ENCODE measurements at regions not wholly inside any gene's neighbourhood (a gene's known extent, or its start where the extent isn't known, plus 50 kb on each side); places are given as distances from the start of the nearest gene placed in this dataset.

DNA sequence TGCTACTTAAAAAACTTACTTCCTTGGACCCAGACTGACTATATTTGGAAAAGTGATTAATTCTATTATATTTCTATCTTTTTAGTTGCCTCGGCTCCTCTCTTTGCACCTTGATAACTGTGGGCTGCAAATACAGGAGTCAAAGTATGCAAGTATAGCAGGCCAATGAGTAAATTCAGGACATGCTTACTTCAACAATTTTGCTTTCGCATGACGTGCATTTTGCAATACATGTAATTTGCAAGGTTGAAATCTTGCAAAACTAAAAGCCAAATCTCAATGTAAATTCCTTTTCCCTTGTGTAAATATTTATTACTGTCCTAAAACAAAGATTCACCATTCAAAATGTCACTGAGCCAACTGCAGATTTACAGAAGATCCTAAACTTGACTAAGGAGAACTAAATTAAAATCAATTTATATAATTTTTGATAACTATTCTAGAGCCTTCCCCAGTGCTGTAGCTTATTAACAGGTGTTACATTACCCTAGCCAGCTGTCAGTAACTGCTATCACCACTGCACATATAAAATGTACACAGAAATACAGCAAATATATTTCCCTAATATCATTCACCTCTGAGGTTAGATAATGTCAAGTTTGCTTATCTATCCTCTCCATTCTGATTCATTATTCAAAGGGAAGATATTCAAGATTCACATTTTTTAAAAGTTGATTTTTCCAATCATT is 1069.5 kb downstream of the TRHDE start:
- DNase-seq (ENCODE audit: low spot score in 2 of 2), result no peak
- WGBS, 2 donors, result 71 to 72% methylated on average over 3 of the region's 3 CpGs
- TF ChIP-seq, protein P1, sequence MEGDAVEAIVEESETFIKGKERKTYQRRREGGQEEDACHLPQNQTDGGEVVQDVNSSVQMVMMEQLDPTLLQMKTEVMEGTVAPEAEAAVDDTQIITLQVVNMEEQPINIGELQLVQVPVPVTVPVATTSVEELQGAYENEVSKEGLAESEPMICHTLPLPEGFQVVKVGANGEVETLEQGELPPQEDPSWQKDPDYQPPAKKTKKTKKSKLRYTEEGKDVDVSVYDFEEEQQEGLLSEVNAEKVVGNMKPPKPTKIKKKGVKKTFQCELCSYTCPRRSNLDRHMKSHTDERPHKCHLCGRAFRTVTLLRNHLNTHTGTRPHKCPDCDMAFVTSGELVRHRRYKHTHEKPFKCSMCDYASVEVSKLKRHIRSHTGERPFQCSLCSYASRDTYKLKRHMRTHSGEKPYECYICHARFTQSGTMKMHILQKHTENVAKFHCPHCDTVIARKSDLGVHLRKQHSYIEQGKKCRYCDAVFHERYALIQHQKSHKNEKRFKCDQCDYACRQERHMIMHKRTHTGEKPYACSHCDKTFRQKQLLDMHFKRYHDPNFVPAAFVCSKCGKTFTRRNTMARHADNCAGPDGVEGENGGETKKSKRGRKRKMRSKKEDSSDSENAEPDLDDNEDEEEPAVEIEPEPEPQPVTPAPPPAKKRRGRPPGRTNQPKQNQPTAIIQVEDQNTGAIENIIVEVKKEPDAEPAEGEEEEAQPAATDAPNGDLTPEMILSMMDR (IDR thresholded peaks at IDR 0.05), result no peak
- TF ChIP-seq POLR2A (IDR thresholded peaks at IDR 0.05), result no peak
- intact Hi-C loops (cut with DNase I; ENCODE audit: low total_unique reads), result no loop called here
- no peak overlapping the region for H3K4me3 ChIP-seq (ENCODE audit: low read depth, poor library complexity, severe bottlenecking)

DNA sequence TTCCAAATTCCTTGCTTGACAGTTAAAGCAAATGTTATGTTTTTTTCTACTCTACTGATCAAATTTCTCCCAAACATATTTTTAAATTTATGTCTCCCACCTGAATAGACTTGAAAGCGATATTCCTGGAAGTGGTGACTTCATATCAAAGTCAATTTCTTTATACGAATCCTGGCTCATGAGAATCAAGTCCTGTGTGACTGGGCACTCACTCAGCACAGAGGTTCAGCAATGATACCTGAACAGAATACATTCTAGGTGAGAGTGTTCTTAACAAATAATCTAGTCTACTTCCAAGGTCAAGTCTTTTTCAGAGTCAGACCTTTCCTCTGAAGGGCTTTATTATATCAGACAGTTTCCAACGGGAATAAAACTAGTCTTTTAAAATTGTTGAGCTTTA is 1070.6 kb downstream of the TRHDE start:
- 53 to 57% methylated on average over 3 of the region's 3 CpGs for WGBS, 2 donors
- no peak for DNase-seq (ENCODE audit: low spot score in 2 of 2)
- intact Hi-C loops (cut with DNase I; ENCODE audit: low total_unique reads), result no loop called here
- no peak overlapping the region for H3K4me3 ChIP-seq (ENCODE audit: low read depth, poor library complexity, severe bottlenecking)
- TF ChIP-seq POLR2A (IDR thresholded peaks at IDR 0.05), result no peak
- TF ChIP-seq, protein P1 (IDR thresholded peaks at IDR 0.05), result no peak

DNA sequence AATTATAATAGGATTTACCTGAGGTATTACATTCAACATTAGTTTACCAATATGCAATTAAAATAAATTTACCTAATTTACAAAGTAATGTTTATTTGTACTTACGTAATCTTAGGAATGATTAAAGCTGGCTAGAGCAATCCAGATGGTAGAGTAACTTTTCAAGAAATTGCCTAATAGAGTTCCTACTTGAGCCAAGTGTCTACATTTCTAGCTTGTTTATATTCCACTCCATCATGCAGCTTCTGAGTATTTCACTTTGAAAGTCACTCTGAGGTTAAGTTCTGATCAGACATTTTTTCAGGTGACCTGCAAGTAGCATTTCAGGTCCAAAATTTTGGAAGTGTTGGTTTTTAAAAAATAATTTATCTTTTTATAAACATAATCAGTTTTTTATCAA is 1080.7 kb downstream of the TRHDE start:
- TF ChIP-seq POLR2A (IDR thresholded peaks at IDR 0.05), result no peak
- TF ChIP-seq, protein P1 (IDR thresholded peaks at IDR 0.05), result no peak
- DNase-seq (ENCODE audit: low spot score in 2 of 2), result no peak
- WGBS, 2 donors, result 82 to 84% methylated on average over 1 of the region's 1 CpG
- intact Hi-C loops (cut with DNase I; ENCODE audit: low total_unique reads), result no loop called here
- no peak overlapping the region for H3K4me3 ChIP-seq (ENCODE audit: low read depth, poor library complexity, severe bottlenecking)

DNA sequence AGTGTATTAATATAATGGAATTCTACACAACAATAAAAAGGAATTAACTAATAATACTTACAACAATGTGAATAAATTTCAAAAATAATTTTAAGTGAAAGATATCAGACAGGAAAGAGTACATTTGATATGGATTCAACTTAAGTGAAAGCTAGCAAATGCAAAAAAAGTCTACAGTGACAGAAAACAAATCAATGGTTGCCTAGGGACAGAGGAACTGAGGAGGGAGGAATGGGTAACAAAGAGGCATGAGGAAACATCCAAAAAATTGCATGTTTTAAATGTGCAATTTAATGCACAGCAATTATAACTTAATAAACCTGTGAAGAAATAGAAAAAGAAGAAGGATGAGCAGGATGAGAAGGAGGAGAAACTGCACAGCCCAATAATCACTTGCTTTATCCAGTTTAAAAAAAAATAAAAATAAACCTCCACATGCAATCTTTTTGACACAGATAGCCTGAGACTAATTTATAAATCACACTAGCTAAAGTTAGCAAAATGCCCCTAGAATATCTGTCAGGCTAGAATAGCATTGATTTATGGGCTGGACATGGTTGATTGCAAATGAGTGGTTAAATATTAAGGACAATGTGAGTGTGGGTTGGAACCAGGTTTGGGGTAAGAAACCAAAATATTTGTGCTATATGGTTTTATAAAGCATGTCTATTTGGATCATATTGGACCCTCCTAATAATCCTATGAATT is 1089.1 kb downstream of the TRHDE start:
- TF ChIP-seq, protein P1 (IDR thresholded peaks at IDR 0.05), result no peak
- no peak for TF ChIP-seq POLR2A (IDR thresholded peaks at IDR 0.05)
- no peak for DNase-seq (ENCODE audit: low spot score in 2 of 2)
- intact Hi-C loops (cut with DNase I; ENCODE audit: low total_unique reads), result no loop called here
- H3K4me3 ChIP-seq (ENCODE audit: low read depth, poor library complexity, severe bottlenecking), result no peak overlapping the region

DNA sequence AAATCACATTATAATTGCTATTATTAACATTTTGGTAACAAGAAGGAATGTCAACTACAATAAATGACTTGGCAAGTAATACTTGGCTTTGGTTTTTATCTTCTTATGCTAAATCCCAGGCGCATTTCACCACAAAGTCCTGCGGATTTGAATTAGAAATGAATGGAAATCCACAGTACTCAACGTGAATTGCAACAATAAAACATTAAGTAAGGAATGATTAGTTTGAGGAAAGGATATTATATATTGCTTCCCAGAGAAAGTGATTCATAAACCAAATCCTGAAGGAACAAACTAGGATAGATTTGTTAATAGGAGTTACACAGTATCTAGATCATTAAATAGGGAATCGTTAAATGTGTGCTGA is 1089.7 kb downstream of the TRHDE start:
- no peak overlapping the region for H3K4me3 ChIP-seq (ENCODE audit: low read depth, poor library complexity, severe bottlenecking)
- TF ChIP-seq POLR2A (IDR thresholded peaks at IDR 0.05), result no peak
- TF ChIP-seq, protein P1 (IDR thresholded peaks at IDR 0.05), result no peak
- DNase-seq (ENCODE audit: low spot score in 2 of 2), result no peak
- whole genome bisulfite sequencing, 2 donors, result 73% methylated on average over 4 of the region's 4 CpGs
- intact Hi-C loops (cut with DNase I; ENCODE audit: low total_unique reads), result no loop called here
